Stimulated activated CD4-positive, alpha-beta T cell treated with anti-CD3 and anti-CD28 coated beads, Interleukin-15, amount 100 ng/mL, for 24 hours (primary cell): ENCODE measurements at regions not wholly inside any gene's neighbourhood (a gene's known extent, or its start where the extent isn't known, plus 50 kb on each side); places are given as distances from the start of the nearest gene placed in this dataset.
"Not testable (repeated sequence)": the region's sequence is repeated elsewhere in the genome, so short reads cannot be mapped to it uniquely, and the experiment has no call there.

Experiments used
- DNase-seq: peaks from one replicate; pipeline ENCODE4 v3.0.0-alpha.2; 2020

GRCh38 chr4:164615964-164616363 lies 138.0 kb upstream of the SMIM31 start:
- DNase-seq = no peak

GRCh38 chr4:164616961-164617360 lies 137.0 kb upstream of the SMIM31 start:
- no peak for DNase-seq

GRCh38 chr4:164617426-164617825 lies 136.5 kb upstream of the SMIM31 start:
- DNase-seq = no peak

- DNase-seq = no peak
Observed at GRCh38 chr4:164617911-164618310, 136.0 kb upstream of the SMIM31 start.

GRCh38 chr4:164621886-164622521 lies 131.9 kb upstream of the SMIM31 start:
- no peak for DNase-seq

GRCh38 chr4:164623099-164623498 lies 130.8 kb upstream of the SMIM31 start:
- DNase-seq = no peak

GRCh38 chr4:164639001-164639400 lies 114.9 kb upstream of the SMIM31 start:
- DNase-seq = no peak

- no peak for DNase-seq
Observed at GRCh38 chr4:164648151-164648848, 105.6 kb upstream of the SMIM31 start.

- no peak for DNase-seq
Observed at GRCh38 chr4:164648849-164649212, 105.1 kb upstream of the SMIM31 start.

GRCh38 chr4:164659765-164660164 lies 94.2 kb upstream of the SMIM31 start:
- DNase-seq = no peak

- not testable (repeated sequence) for DNase-seq
Observed at GRCh38 chr4:164676152-164676551, 77.8 kb upstream of the SMIM31 start.

- no peak for DNase-seq
Observed at GRCh38 chr4:164683040-164683439, 70.9 kb upstream of the SMIM31 start.

- no peak for DNase-seq
Observed at GRCh38 chr4:164695650-164696049, 58.3 kb upstream of the SMIM31 start.

- DNase-seq = no peak
Observed at GRCh38 chr4:164700471-164700870, 53.5 kb upstream of the SMIM31 start.

GRCh38 chr4:164701665-164702064 lies 52.3 kb upstream of the SMIM31 start:
- DNase-seq = no peak
